GM12873 (cell line): ENCODE measurements at regions not wholly inside any gene's neighbourhood (a gene's known extent, or its start where the extent isn't known, plus 50 kb on each side); places are given as distances from the start of the nearest gene placed in this dataset.
A peak's percentile ranks its signal among the peaks of the same experiment; 100 is the strongest.

ENCODE experiments used
- CTCF ChIP-seq: IDR thresholded peaks from 2 replicates; pipeline ENCODE4 v1.5.1; 2012; ENCODE audit warnings: low read depth, mild to moderate bottlenecking, moderate library complexity, low read length, control low read depth; ENCODE audit not compliant: insufficient read depth; ENCODE audit errors: missing control alignments

- no peak for TF ChIP-seq CTCF
Observed at GRCh38 chr13:33480561-33480960, 195.0 kb upstream of the STARD13 start.

GRCh38 chr13:33483471-33483870 lies 197.9 kb upstream of the STARD13 start:
- no peak for TF ChIP-seq CTCF

- TF ChIP-seq CTCF, result no peak
Observed at GRCh38 chr13:33485247-33485646, 199.7 kb upstream of the STARD13 start.

GRCh38 chr13:33487575-33488243 lies 202.2 kb upstream of the STARD13 start:
- peak; percentile 52 for TF ChIP-seq CTCF

- no peak for TF ChIP-seq CTCF
Observed at GRCh38 chr13:33489563-33489962, 204.0 kb upstream of the STARD13 start.

- TF ChIP-seq CTCF, result no peak
Observed at GRCh38 chr13:33490461-33491327, 205.1 kb upstream of the STARD13 start.

GRCh38 chr13:33493672-33494365 lies 208.3 kb upstream of the STARD13 start:
- no peak for TF ChIP-seq CTCF
